Spleen (tissue), 11 donors: ENCODE measurements at regions not wholly inside any gene's neighbourhood (a gene's known extent, or its start where the extent isn't known, plus 50 kb on each side); places are given as distances from the start of the nearest gene placed in this dataset.

Experiments used
- DNase-seq: peaks from one replicate; pipeline ENCODE4 v3.0.0-alpha.2; 2020
- H3K27ac ChIP-seq, 8 donors: fragments of 200-600 bp; sonication (generic) in 7 of 8; 1 replicate in 4 of 8; 2 replicates in 4 of 8; pipeline versions ENCODE4 v1.5.0 to v1.8.0; 2016 to 2021; ENCODE audit warnings: inconsistent platforms in 4 of 8, mild to moderate bottlenecking in 4 of 8, moderate library complexity in 1 of 8
- H3K27me3 ChIP-seq, 7 donors: fragments of 200-600 bp; sonication (generic) in 6 of 7; replicated peaks in 1 of 7; 1 replicate in 4 of 7; 2 replicates in 3 of 7; pipeline versions ENCODE4 v1.5.0 to v1.8.0; 2016 to 2021; ENCODE audit warnings: inconsistent platforms in 3 of 7, mild to moderate bottlenecking in 1 of 7
- H3K36me3 ChIP-seq, 6 donors: fragments of 200-600 bp; sonication (generic) in 5 of 6; 1 replicate in 4 of 6; 2 replicates in 2 of 6; pipeline versions ENCODE4 v1.5.0 to v1.8.0; 2016 to 2021; ENCODE audit warnings: inconsistent platforms in 2 of 6
- H3K4me1 ChIP-seq, 6 donors: fragments of 200-600 bp; sonication (generic) in 5 of 6; 1 replicate in 3 of 6; 2 replicates in 3 of 6; pipeline versions ENCODE4 v1.5.0 to v1.8.0; 2016 to 2021; ENCODE audit warnings: inconsistent platforms in 3 of 6
- H3K4me3 ChIP-seq, 8 donors: fragments of 200-600 bp; sonication (generic) in 7 of 8; 1 replicate in 4 of 8; 2 replicates in 4 of 8; pipeline versions ENCODE4 v1.5.0 to v1.8.0; 2016 to 2021; ENCODE audit warnings: inconsistent platforms in 4 of 8, mild to moderate bottlenecking in 4 of 8, moderate library complexity in 2 of 8
- H3K9me3 ChIP-seq, 8 donors: fragments of 200-600 bp; sonication (generic) in 7 of 8; 1 replicate in 4 of 8; 2 replicates in 4 of 8; pipeline versions ENCODE4 v1.5.0 to v1.8.0; 2016 to 2021; ENCODE audit warnings: inconsistent platforms in 4 of 8
- CTCF ChIP-seq, 11 experiments: fragments of 200-600 bp in 7 of 11; fragments of 450-650 bp in 4 of 11; sonication (generic) in 4 of 11; IDR thresholded peaks in 8 of 11; conservative IDR thresholded peaks in 3 of 11; 1 replicate in 7 of 11; 2 replicates in 4 of 11; pipeline versions ENCODE4 v1.4.0 to v1.8.0; 2016 to 2021; ENCODE audit warnings: antibody characterized with exemption in 11 of 11, inconsistent platforms in 4 of 11, mild to moderate bottlenecking in 1 of 11
- POLR2A ChIP-seq, 3 donors: fragments of 450-650 bp; IDR thresholded peaks; one replicate each; pipeline ENCODE4 v1.5.1; 2017; ENCODE audit warnings: antibody characterized with exemption in 3 of 3, mild to moderate bottlenecking in 1 of 3
- POLR2AphosphoS5 ChIP-seq, 3 donors: sonication (generic); formaldehyde crosslinking; IDR thresholded peaks; one replicate each; pipeline ENCODE4 v1.5.1; 2017; ENCODE audit warnings: antibody characterized with exemption in 3 of 3
- WGBS, 5 donors: extraction: QIAGEN DNeasy Blood & Tissue Kit in 3 of 5; methylation state at CpG; one replicate each; pipeline versions ENCODE4 v1.1.5 to v1.1.7; 2013 to 2018; 5-methylcytosine and 5-hydroxymethylcytosine counted together
- intact Hi-C: fragments of 100-400 bp; cut with DNase I; formaldehyde crosslinking; loops from one replicate; pipeline ENCODE4 v1.15.0; 2023; ENCODE audit warnings: low total_unique reads
- donor health status: healthy with polysubstance abuse.
- donor health status: DM: no; HTN: no; CAD: no; lungs with moderate emphysema.
- donor health status: DM: no; HTN: no; CAD: no.
- donor health status: Bipolar disorder and iron deficiency.
- donor health status: healthy.
- donor health status: DM: no; HTN: no; CAD: no.
- donor health status: DM: yes; HTN: yes; CAD: no.

GRCh38 chr2:225911019-225911418 lies 511.5 kb downstream of the NYAP2 start:
- DNase-seq = no peak
- Histone ChIP-seq H3K36me3 (no peaks in the 10 kb centered on the region), H3K4me3 (no peak overlapping the region), H3K27me3 (no peaks in the 10 kb centered on the region), H3K4me1 (no peaks in the 10 kb centered on the region), H3K9me3 (peaks cover 0 to 10% (median 4%) of the 10 kb centered on the region in 8 donors), H3K27ac (no peak overlapping the region)
- intact Hi-C loops = no loop called here
- no peak for TF ChIP-seq CTCF (IDR thresholded peaks at IDR 0.05 in 8 of 11, conservative IDR thresholded peaks at IDR 0.05 in 3 of 11)
- TF ChIP-seq POLR2AphosphoS5 (IDR thresholded peaks at IDR 0.05) = no peak
- no peak for TF ChIP-seq POLR2A (IDR thresholded peaks at IDR 0.05)
- WGBS, 5 donors = 81 to 90% (median 83%) methylated on average over 6 of the region's 6 CpGs

GRCh38 chr2:225895126-225895525 lies 495.6 kb downstream of the NYAP2 start:
- intact Hi-C loops = no loop called here
- Histone ChIP-seq H3K36me3 (no peaks in the 10 kb centered on the region), H3K4me3 (no peak overlapping the region), H3K27ac (no peak overlapping the region), H3K9me3 (no peaks in the 10 kb centered on the region), H3K4me1 (no peaks in the 10 kb centered on the region), H3K27me3 (peaks cover 0 to 5% (median 0%) of the 10 kb centered on the region in 7 donors)
- 69 to 88% (median 80%) methylated on average over 1 of the region's 1 CpG for WGBS, 5 donors
- TF ChIP-seq CTCF (IDR thresholded peaks at IDR 0.05 in 8 of 11, conservative IDR thresholded peaks at IDR 0.05 in 3 of 11) (no peak), POLR2A (IDR thresholded peaks at IDR 0.05) (no peak), POLR2AphosphoS5 (IDR thresholded peaks at IDR 0.05) (no peak)
- DNase-seq = no peak

GRCh38 chr2:225894236-225894980 lies 494.9 kb downstream of the NYAP2 start:
- 69 to 79% (median 72%) methylated on average over 4 of the region's 4 CpGs for WGBS, 5 donors
- intact Hi-C loops = loop anchor here (5.0 kb wide), 1 partner anchor 908 kb away; no protein-coding TSS in a partner anchor
- H3K9me3 ChIP-seq = no peaks in the 10 kb centered on the region
- H3K36me3 ChIP-seq = no peaks in the 10 kb centered on the region
- DNase-seq = no peak
- peaks cover 0 to 3% (median 0%) of the 10 kb centered on the region in 6 donors for H3K4me1 ChIP-seq
- H3K4me3 ChIP-seq = no peak overlapping the region
- H3K27me3 ChIP-seq = peaks cover 0 to 5% (median 0%) of the 10 kb centered on the region in 7 donors
- no peak for TF ChIP-seq POLR2A (IDR thresholded peaks at IDR 0.05)
- TF ChIP-seq POLR2AphosphoS5 (IDR thresholded peaks at IDR 0.05) = no peak
- TF ChIP-seq CTCF (IDR thresholded peaks at IDR 0.05 in 8 of 11, conservative IDR thresholded peaks at IDR 0.05 in 3 of 11) = no peak
- no peak overlapping the region for H3K27ac ChIP-seq

- no peak overlapping the region for H3K4me3 ChIP-seq
- TF ChIP-seq CTCF (IDR thresholded peaks at IDR 0.05 in 8 of 11, conservative IDR thresholded peaks at IDR 0.05 in 3 of 11) (no peak), POLR2A (IDR thresholded peaks at IDR 0.05) (no peak), POLR2AphosphoS5 (IDR thresholded peaks at IDR 0.05) (no peak)
- peaks cover 0 to 5% (median 0%) of the 10 kb centered on the region in 7 donors for H3K27me3 ChIP-seq
- peaks cover 0 to 6% (median 0%) of the 10 kb centered on the region in 6 donors for H3K4me1 ChIP-seq
- intact Hi-C loops = loop anchor here (5.0 kb wide), 1 partner anchor 909 kb away; no protein-coding TSS in a partner anchor
- no peaks in the 10 kb centered on the region for H3K9me3 ChIP-seq
- H3K36me3 ChIP-seq = no peaks in the 10 kb centered on the region
- no peak for DNase-seq
- H3K27ac ChIP-seq = no peak overlapping the region
Observed at GRCh38 chr2:225893151-225893550, 493.6 kb downstream of the NYAP2 start.
